Neural progenitor cell (in vitro differentiated cells): ENCODE measurements at regions not wholly inside any gene's neighbourhood (a gene's known extent, or its start where the extent isn't known, plus 50 kb on each side); places are given as distances from the start of the nearest gene placed in this dataset.

Experiments used
- DNase-seq: peaks from one replicate; pipeline ENCODE4 v3.0.0-alpha.2; 2016; ENCODE audit warnings: low spot score
- H2AFZ ChIP-seq: fragments of 200-600 bp; sonication (generic); replicated peaks from 2 replicates; pipeline ENCODE4 v1.6.1; 2016; ENCODE audit warnings: antibody characterized with exemption
- H3F3A ChIP-seq: fragments of 200-600 bp; sonication (generic); 2 replicates; pipeline ENCODE4 v1.6.1; 2016; ENCODE audit warnings: antibody characterized with exemption, low read depth
- H3K27ac ChIP-seq: fragments of 200-600 bp; sonication (generic); 2 replicates; pipeline ENCODE4 v1.5.1; 2016; ENCODE audit warnings: mild to moderate bottlenecking
- H3K27me3 ChIP-seq: fragments of 200-600 bp; sonication (generic); 2 replicates; pipeline ENCODE4 v1.6.1; 2016; ENCODE audit warnings: mild to moderate bottlenecking, moderate library complexity
- H3K36me3 ChIP-seq: fragments of 200-600 bp; sonication (generic); 2 replicates; pipeline ENCODE4 v1.5.1; 2016
- H3K4me1 ChIP-seq: fragments of 200-600 bp; sonication (generic); 2 replicates; pipeline ENCODE4 v1.6.1; 2016; ENCODE audit warnings: mixed run types
- H3K4me2 ChIP-seq: fragments of 200-600 bp; sonication (generic); 2 replicates; pipeline ENCODE4 v1.6.1; 2016
- H3K4me3 ChIP-seq: fragments of 200-600 bp; sonication (generic); 2 replicates; pipeline ENCODE4 v1.5.1; 2016
- H3K79me2 ChIP-seq: fragments of 200-600 bp; sonication (generic); 2 replicates; pipeline ENCODE4 v1.6.1; 2016; ENCODE audit warnings: low read depth
- H3K9ac ChIP-seq: fragments of 200-600 bp; sonication (generic); 2 replicates; pipeline ENCODE4 v1.6.1; 2016
- H3K9me3 ChIP-seq: fragments of 200-600 bp; sonication (generic); 2 replicates; pipeline ENCODE4 v1.5.1; 2016; ENCODE audit warnings: low read depth
- H4K20me1 ChIP-seq: fragments of 200-600 bp; sonication (generic); 2 replicates; pipeline ENCODE4 v1.6.1; 2016; ENCODE audit warnings: low read depth
- H3K27ac Mint-ChIP-seq: 3 replicates; pipeline ENCODE4 v1.8.0; 2021; ENCODE audit warnings: mixed read lengths
- H3K27me3 Mint-ChIP-seq: 2 replicates; pipeline ENCODE4 v1.8.0; 2022; ENCODE audit warnings: low read depth, mild to moderate bottlenecking, inconsistent platforms, moderate library complexity, mixed read lengths; ENCODE audit not compliant: insufficient read depth
- H3K36me3 Mint-ChIP-seq: 3 replicates; pipeline ENCODE4 v1.8.0; 2021; ENCODE audit warnings: mixed read lengths
- H3K4me1 Mint-ChIP-seq: 3 replicates; pipeline ENCODE4 v1.8.0; 2021; ENCODE audit warnings: mixed read lengths
- H3K4me3 Mint-ChIP-seq: 3 replicates; pipeline ENCODE4 v1.8.0; 2021; ENCODE audit warnings: mild to moderate bottlenecking, moderate library complexity, mixed read lengths
- H3K9me3 Mint-ChIP-seq: 3 replicates; pipeline ENCODE4 v1.8.0; 2020; ENCODE audit warnings: mixed read lengths
- CTCF ChIP-seq: fragments of 200-600 bp; sonication (generic); IDR thresholded peaks from 2 replicates; pipeline ENCODE4 v1.5.1; 2017; ENCODE audit warnings: antibody characterized with exemption, mild to moderate bottlenecking
- EZH2 ChIP-seq: fragments of 200-600 bp; sonication (generic); IDR thresholded peaks from 2 replicates; pipeline ENCODE4 v1.6.1; 2017; ENCODE audit warnings: antibody characterized with exemption, mild to moderate bottlenecking, moderate library complexity
- EZH2phosphoT487 ChIP-seq: fragments of 200-600 bp; sonication (generic); IDR thresholded peaks from 2 replicates; pipeline ENCODE4 v1.6.1; 2017; ENCODE audit warnings: antibody characterized with exemption

DNA sequence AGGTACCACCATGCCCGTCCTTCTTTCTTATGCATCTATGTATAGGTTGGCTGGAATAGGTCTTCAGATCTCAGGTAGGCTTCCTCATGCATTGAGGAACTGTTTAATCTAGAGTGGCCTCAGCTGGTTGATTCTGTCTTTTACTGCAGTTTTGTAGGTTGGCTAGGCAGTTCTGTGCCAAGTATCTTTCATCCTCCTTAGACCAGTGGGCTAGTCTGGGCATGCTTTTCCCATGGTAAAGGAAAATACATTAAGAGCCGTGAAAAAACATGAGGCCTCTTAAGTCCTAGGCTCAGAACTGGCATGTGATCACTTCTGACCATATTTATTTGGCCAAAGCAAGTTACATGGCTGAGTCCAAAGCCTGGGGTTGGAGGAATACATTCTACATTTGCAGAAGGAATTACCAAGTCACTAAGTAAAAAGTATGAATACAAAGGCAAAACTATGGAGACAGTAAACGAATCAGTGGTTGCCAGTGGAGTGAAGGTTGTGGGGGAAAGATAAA lies 137.3 kb downstream of the WIF1 start:
- Histone ChIP-seq H3K27ac (no peak overlapping the region), H3K79me2 (no peaks in the 10 kb centered on the region), H3K4me2 (no peak overlapping the region), H3K9me3 (peaks cover 1% of the 10 kb centered on the region), H3K27me3 (no peaks in the 10 kb centered on the region), H3F3A (no peaks in the 10 kb centered on the region), H3K36me3 (peaks cover 2% of the 10 kb centered on the region), H3K9ac (no peak overlapping the region), H2AFZ (no peak overlapping the region), H3K4me3 (no peak overlapping the region), H4K20me1 (no peaks in the 10 kb centered on the region), H3K4me1 (no peaks in the 10 kb centered on the region)
- Mint-ChIP-seq H3K27ac (no peak overlapping the region), H3K9me3 (peaks cover 18% of the 10 kb centered on the region), H3K36me3 (no peaks in the 10 kb centered on the region), H3K27me3 (no peaks in the 10 kb centered on the region), H3K4me3 (no peak overlapping the region), H3K4me1 (no peaks in the 10 kb centered on the region)
- no peak for DNase-seq
- TF ChIP-seq CTCF: no peak
- no peak for TF ChIP-seq EZH2
- TF ChIP-seq EZH2phosphoT487: no peak

DNA sequence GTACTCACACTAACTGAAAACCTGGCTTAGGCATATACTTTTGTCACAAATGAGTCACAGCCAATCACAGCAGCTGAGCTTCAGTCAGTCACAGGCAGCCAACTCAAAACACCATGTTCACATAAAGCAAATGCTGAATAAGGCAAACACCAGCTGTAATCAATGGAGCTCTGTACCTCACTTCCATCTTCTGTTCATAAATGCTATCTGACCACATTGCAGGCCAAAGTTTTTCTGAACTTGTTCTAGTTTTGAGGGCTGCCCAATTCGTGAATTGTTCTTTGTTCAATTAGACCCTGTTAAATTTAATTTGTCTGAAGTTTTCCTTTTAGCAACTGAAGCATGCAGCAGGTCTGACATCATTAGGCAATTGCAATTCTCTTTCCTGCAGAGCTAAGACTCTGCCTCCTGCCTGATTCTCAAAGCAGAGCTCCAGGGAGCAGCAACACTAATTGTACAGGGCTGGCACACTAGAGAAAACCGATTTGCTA lies 129.9 kb downstream of the WIF1 start:
- peaks cover 5% of the 10 kb centered on the region for H3K36me3 Mint-ChIP-seq
- no peak overlapping the region for H3K4me3 ChIP-seq

DNA sequence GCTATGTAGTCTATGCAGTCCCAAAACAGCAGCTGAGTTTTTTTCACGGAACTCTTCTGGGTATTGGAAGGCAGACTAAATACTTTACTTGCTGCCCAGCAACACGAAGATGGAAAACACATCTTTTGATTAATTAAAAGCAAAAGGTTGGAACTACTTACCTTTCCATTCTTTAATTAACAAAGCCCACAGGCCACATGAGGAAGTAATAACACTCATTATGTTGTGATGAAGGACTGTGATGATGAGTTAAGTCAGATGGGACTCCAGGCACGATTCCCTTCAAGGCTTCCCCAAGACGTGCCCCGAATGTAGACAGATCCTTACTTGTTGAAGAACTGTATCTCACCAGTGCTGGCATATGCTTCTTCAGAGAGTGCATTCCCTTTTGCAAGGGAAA lies 129.0 kb downstream of the WIF1 start:
- no peak for DNase-seq
- H3K4me1 ChIP-seq: peaks cover 25% of the 10 kb centered on the region
- Mint-ChIP-seq H3K9me3 (peaks cover 9% of the 10 kb centered on the region), H3K4me1 (peaks cover 25% of the 10 kb centered on the region), H3K27me3 (peaks cover 7% of the 10 kb centered on the region), H3K36me3 (peaks cover 5% of the 10 kb centered on the region), H3K4me3 (no peak overlapping the region), H3K27ac (no peak overlapping the region)
- no peak overlapping the region for H3K4me3 ChIP-seq
- H3F3A ChIP-seq: peaks cover 32% of the 10 kb centered on the region
- no peaks in the 10 kb centered on the region for H4K20me1 ChIP-seq
- peaks cover 3% of the 10 kb centered on the region for H3K36me3 ChIP-seq
- H3K27ac ChIP-seq: peak overlapping the region; percentile 86
- H3K79me2 ChIP-seq: no peaks in the 10 kb centered on the region
- H3K9me3 ChIP-seq: no peaks in the 10 kb centered on the region
- peak overlapping the region; percentile 66 for H3K4me2 ChIP-seq
- H3K27me3 ChIP-seq: no peaks in the 10 kb centered on the region
- H2AFZ ChIP-seq: peak overlapping the region; percentile 77
- no peak overlapping the region for H3K9ac ChIP-seq
- no peak for TF ChIP-seq EZH2
- no peak for TF ChIP-seq EZH2phosphoT487
- no peak for TF ChIP-seq CTCF

More for the DNA sequence above, 129.9 kb downstream of the WIF1 start:
- Mint-ChIP-seq H3K4me1 (peaks cover 25% of the 10 kb centered on the region), H3K27me3 (peaks cover 7% of the 10 kb centered on the region), H3K27ac (no peak overlapping the region), H3K9me3 (peaks cover 9% of the 10 kb centered on the region), H3K4me3 (no peak overlapping the region)
- H2AFZ ChIP-seq: peak overlapping the region; percentile 61
- H3K27me3 ChIP-seq: no peaks in the 10 kb centered on the region
- peaks cover 32% of the 10 kb centered on the region for H3F3A ChIP-seq
- H3K79me2 ChIP-seq: no peaks in the 10 kb centered on the region
- H3K9me3 ChIP-seq: no peaks in the 10 kb centered on the region
- H3K4me2 ChIP-seq: peak overlapping the region; percentile 66
- no peaks in the 10 kb centered on the region for H4K20me1 ChIP-seq
- DNase-seq: peak; percentile 54
- no peak overlapping the region for H3K9ac ChIP-seq
- H3K27ac ChIP-seq: peak overlapping the region; percentile 86
- H3K4me1 ChIP-seq: peaks cover 25% of the 10 kb centered on the region
- no peak for TF ChIP-seq CTCF
- TF ChIP-seq EZH2: no peak
- TF ChIP-seq EZH2phosphoT487: no peak
- peaks cover 3% of the 10 kb centered on the region for H3K36me3 ChIP-seq
